Endothelial cell (in vitro differentiated cells): ENCODE measurements at regions not wholly inside any gene's neighbourhood (a gene's known extent, or its start where the extent isn't known, plus 50 kb on each side); places are given as distances from the start of the nearest gene placed in this dataset.

ENCODE experiments used
- DNase-seq: peaks from one replicate; pipeline ENCODE4 v3.0.0; 2021; ENCODE audit warnings: low spot score
- H3K27ac Mint-ChIP-seq: one replicate; pipeline ENCODE4 v1.8.0; 2021; ENCODE audit warnings: mixed read lengths, inconsistent platforms; ENCODE audit not compliant: unreplicated experiment
- H3K27me3 Mint-ChIP-seq: one replicate; pipeline ENCODE4 v1.8.0; 2021; ENCODE audit warnings: mild to moderate bottlenecking, moderate library complexity, mixed read lengths, inconsistent platforms; ENCODE audit not compliant: unreplicated experiment
- H3K36me3 Mint-ChIP-seq: one replicate; pipeline ENCODE4 v1.8.0; 2021; ENCODE audit warnings: mild to moderate bottlenecking, low read depth, mixed read lengths, inconsistent platforms; ENCODE audit not compliant: unreplicated experiment
- H3K4me1 Mint-ChIP-seq: one replicate; pipeline ENCODE4 v1.8.0; 2021; ENCODE audit warnings: mild to moderate bottlenecking, mixed read lengths, inconsistent platforms; ENCODE audit not compliant: unreplicated experiment
- H3K4me3 Mint-ChIP-seq: one replicate; pipeline ENCODE4 v1.8.0; 2021; ENCODE audit warnings: mild to moderate bottlenecking, mixed read lengths, inconsistent platforms; ENCODE audit not compliant: unreplicated experiment
- H3K9me3 Mint-ChIP-seq: one replicate; pipeline ENCODE4 v1.8.0; 2021; ENCODE audit warnings: mixed read lengths, inconsistent platforms; ENCODE audit not compliant: unreplicated experiment
- CTCF ChIP-seq: fragments of 200-600 bp; sonication (generic); IDR thresholded peaks from one replicate; pipeline ENCODE4 v1.5.0; 2021; ENCODE audit warnings: antibody characterized with exemption; ENCODE audit not compliant: unreplicated experiment

- Mint-ChIP-seq H3K27ac (no peak overlapping the region), H3K4me3 (no peak overlapping the region), H3K27me3 (peaks cover 1% of the 10 kb centered on the region), H3K36me3 (no peaks in the 10 kb centered on the region), H3K9me3 (no peaks in the 10 kb centered on the region), H3K4me1 (no peaks in the 10 kb centered on the region)
- no peak for DNase-seq
- TF ChIP-seq CTCF, result no peak
These were observed 237.0 kb downstream of the MIAT start for GRCh38 chr22:26894362-26894761.

- peaks cover 1% of the 10 kb centered on the region for H3K27me3 Mint-ChIP-seq
- no peak for DNase-seq
- no peaks in the 10 kb centered on the region for H3K9me3 Mint-ChIP-seq
- no peaks in the 10 kb centered on the region for H3K36me3 Mint-ChIP-seq
- TF ChIP-seq CTCF, result no peak
- H3K4me3 Mint-ChIP-seq, result no peak overlapping the region
- no peak overlapping the region for H3K27ac Mint-ChIP-seq
- H3K4me1 Mint-ChIP-seq, result no peaks in the 10 kb centered on the region
These were observed 237.5 kb downstream of the MIAT start for GRCh38 chr22:26894766-26895485.

GRCh38 chr22:26897384-26897783 is 240.0 kb downstream of the MIAT start:
- H3K27me3 Mint-ChIP-seq, result peaks cover 1% of the 10 kb centered on the region
- DNase-seq, result no peak
- H3K4me1 Mint-ChIP-seq, result peaks cover 9% of the 10 kb centered on the region
- no peak overlapping the region for H3K27ac Mint-ChIP-seq
- H3K4me3 Mint-ChIP-seq, result no peak overlapping the region
- TF ChIP-seq CTCF, result no peak
- H3K9me3 Mint-ChIP-seq, result no peaks in the 10 kb centered on the region
- H3K36me3 Mint-ChIP-seq, result no peaks in the 10 kb centered on the region

- Mint-ChIP-seq H3K27me3 (peaks cover 5% of the 10 kb centered on the region), H3K27ac (no peak overlapping the region), H3K4me3 (no peak overlapping the region), H3K4me1 (peaks cover 12% of the 10 kb centered on the region), H3K9me3 (no peaks in the 10 kb centered on the region), H3K36me3 (no peaks in the 10 kb centered on the region)
- TF ChIP-seq CTCF, result no peak
- DNase-seq, result no peak
These were observed 241.7 kb downstream of the MIAT start for GRCh38 chr22:26898946-26899605.

- Mint-ChIP-seq H3K9me3 (no peaks in the 10 kb centered on the region), H3K27ac (no peak overlapping the region), H3K27me3 (peaks cover 9% of the 10 kb centered on the region), H3K4me1 (peaks cover 13% of the 10 kb centered on the region), H3K36me3 (no peaks in the 10 kb centered on the region), H3K4me3 (no peak overlapping the region)
- no peak for TF ChIP-seq CTCF
- no peak for DNase-seq
These were observed 243.4 kb downstream of the MIAT start for GRCh38 chr22:26900787-26901186.
